ENCODE measurements at regions not wholly inside any gene's neighbourhood (a gene's known extent, or its start where the extent isn't known, plus 50 kb on each side); places are given as distances from the start of the nearest gene placed in this dataset.

GRCh38 chr6:159594750-159595117 lies 98.3 kb downstream of the SOD2 start:
- H3K9ac ChIP-seq (ENCODE audit: insufficient read depth, low read length), result no peak overlapping the region
- peak; percentile 73 to 86 for DNase-seq (ENCODE audit: low read depth in 2 of 2)
- H3K9me3 ChIP-seq (ENCODE audit: control insufficient read depth, insufficient read depth, low read depth, low read length), result no peaks in the 10 kb centered on the region

GRCh38 chr6:159594106-159594749 lies 98.8 kb downstream of the SOD2 start:
- Histone ChIP-seq H3K36me3 (ENCODE audit: control insufficient read depth, insufficient read depth, low read length) (no peaks in the 10 kb centered on the region), H3K27ac (ENCODE audit: insufficient read depth, low read length) (peak overlapping the region; percentile 64), H3K4me3 (replicated peaks in 1 of 4; ENCODE audit: control extremely low read depth in 1 of 4, insufficient read depth in 1 of 4, low read depth in 3 of 4, low read length in 4 of 4) (no peak overlapping the region), H3K9ac (ENCODE audit: insufficient read depth, low read length) (no peak overlapping the region), H3K4me1 (ENCODE audit: control insufficient read depth, extremely low read depth, insufficient read depth, low read length) (peaks cover 14% of the 10 kb centered on the region), H4K20me1 (ENCODE audit: control insufficient read depth, extremely low read depth, insufficient read depth, low read length) (no peaks in the 10 kb centered on the region), H3K4me2 (ENCODE audit: extremely low read depth, insufficient read depth, low read length) (peak overlapping the region; percentile 28), H2AFZ (ENCODE audit: low read length) (no peak overlapping the region), H3K79me2 (ENCODE audit: control insufficient read depth, insufficient read depth, low read length) (no peaks in the 10 kb centered on the region), H3K9me3 (ENCODE audit: control insufficient read depth, insufficient read depth, low read depth, low read length) (no peaks in the 10 kb centered on the region), H3K27me3 (ENCODE audit: control insufficient read depth, insufficient read depth, low read length) (no peaks in the 10 kb centered on the region)
- TF ChIP-seq CTCF (conservative IDR thresholded peaks at IDR 0.05 in 1 of 2, IDR thresholded peaks at IDR 0.05 in 1 of 2; ENCODE audit: low read depth in 1 of 2, low read length in 2 of 2), result no peak
- TF ChIP-seq EZH2 (IDR thresholded peaks at IDR 0.05; ENCODE audit: low read length, missing control alignments), result no peak
- DNase-seq (ENCODE audit: low read depth in 2 of 2), result peak; percentile 58 to 80

More at GRCh38 chr6:159594750-159595117, 98.3 kb downstream of the SOD2 start:
- Histone ChIP-seq H3K79me2 (ENCODE audit: control insufficient read depth, insufficient read depth, low read length) (no peaks in the 10 kb centered on the region), H3K36me3 (ENCODE audit: control insufficient read depth, insufficient read depth, low read length) (no peaks in the 10 kb centered on the region), H3K27me3 (ENCODE audit: control insufficient read depth, insufficient read depth, low read length) (no peaks in the 10 kb centered on the region), H3K27ac (ENCODE audit: insufficient read depth, low read length) (peak overlapping the region; percentile 65), H3K4me3 (replicated peaks in 1 of 4; ENCODE audit: control extremely low read depth in 1 of 4, insufficient read depth in 1 of 4, low read depth in 3 of 4, low read length in 4 of 4) (no peak overlapping the region), H4K20me1 (ENCODE audit: control insufficient read depth, extremely low read depth, insufficient read depth, low read length) (no peaks in the 10 kb centered on the region), H3K4me2 (ENCODE audit: extremely low read depth, insufficient read depth, low read length) (peak overlapping the region; percentile 47), H2AFZ (ENCODE audit: low read length) (no peak overlapping the region), H3K4me1 (ENCODE audit: control insufficient read depth, extremely low read depth, insufficient read depth, low read length) (peaks cover 14% of the 10 kb centered on the region)
- TF ChIP-seq CTCF (conservative IDR thresholded peaks at IDR 0.05 in 1 of 2, IDR thresholded peaks at IDR 0.05 in 1 of 2; ENCODE audit: low read depth in 1 of 2, low read length in 2 of 2) (no peak), EZH2 (IDR thresholded peaks at IDR 0.05; ENCODE audit: low read length, missing control alignments) (no peak)

- H3K27me3 ChIP-seq (ENCODE audit: control insufficient read depth, insufficient read depth, low read length), result no peaks in the 10 kb centered on the region
- no peak overlapping the region for H3K4me3 ChIP-seq (replicated peaks in 1 of 4; ENCODE audit: control extremely low read depth in 1 of 4, insufficient read depth in 1 of 4, low read depth in 3 of 4, low read length in 4 of 4)
- H3K36me3 ChIP-seq (ENCODE audit: control insufficient read depth, insufficient read depth, low read length), result no peaks in the 10 kb centered on the region
- H3K4me1 ChIP-seq (ENCODE audit: control insufficient read depth, extremely low read depth, insufficient read depth, low read length), result peaks cover 11% of the 10 kb centered on the region
- H3K79me2 ChIP-seq (ENCODE audit: control insufficient read depth, insufficient read depth, low read length), result no peaks in the 10 kb centered on the region
- no peak overlapping the region for H3K9ac ChIP-seq (ENCODE audit: insufficient read depth, low read length)
- H3K27ac ChIP-seq (ENCODE audit: insufficient read depth, low read length), result no peak overlapping the region
- H2AFZ ChIP-seq (ENCODE audit: low read length), result no peak overlapping the region
- DNase-seq (ENCODE audit: low read depth in 2 of 2), result no peak
- H4K20me1 ChIP-seq (ENCODE audit: control insufficient read depth, extremely low read depth, insufficient read depth, low read length), result no peaks in the 10 kb centered on the region
- TF ChIP-seq CTCF (conservative IDR thresholded peaks at IDR 0.05 in 1 of 2, IDR thresholded peaks at IDR 0.05 in 1 of 2; ENCODE audit: low read depth in 1 of 2, low read length in 2 of 2) (no peak), EZH2 (IDR thresholded peaks at IDR 0.05; ENCODE audit: low read length, missing control alignments) (no peak)
- no peaks in the 10 kb centered on the region for H3K9me3 ChIP-seq (ENCODE audit: control insufficient read depth, insufficient read depth, low read depth, low read length)
- H3K4me2 ChIP-seq (ENCODE audit: extremely low read depth, insufficient read depth, low read length), result no peak overlapping the region
These were observed 102.2 kb downstream of the SOD2 start for GRCh38 chr6:159590835-159591234.
